Stromal cell of bone marrow (primary cell): ENCODE measurements at regions not wholly inside any gene's neighbourhood (a gene's known extent, or its start where the extent isn't known, plus 50 kb on each side); places are given as distances from the start of the nearest gene placed in this dataset.
A peak's percentile ranks its signal among the peaks of the same experiment; 100 is the strongest.
"Not testable (repeated sequence)": the region's sequence is repeated elsewhere in the genome, so short reads cannot be mapped to it uniquely, and the experiment has no call there.

ENCODE experiments used
- DNase-seq: peaks from one replicate; pipeline ENCODE4 v3.0.0-alpha.2; 2012; ENCODE audit warnings: low read depth

DNA sequence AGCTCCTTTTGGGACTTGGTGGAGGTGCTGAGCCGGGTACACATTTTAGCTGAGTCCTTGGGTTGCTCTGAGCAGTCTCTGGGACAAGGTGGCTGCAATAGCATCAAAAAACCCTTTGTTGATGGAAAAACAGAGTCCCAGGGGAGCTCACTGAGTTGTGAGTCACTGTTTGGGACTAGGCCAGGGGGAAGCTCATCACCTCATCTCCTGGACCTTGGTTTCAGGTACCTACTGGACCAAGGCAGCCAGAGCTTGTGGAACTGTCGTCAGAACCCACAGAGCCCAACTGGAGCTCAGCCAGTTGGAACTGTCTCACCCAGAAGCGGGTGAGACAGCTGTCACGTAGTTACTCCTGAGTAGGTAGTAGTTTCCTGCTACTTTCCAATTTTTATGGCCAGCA lies 146.7 kb downstream of the HLX start:
- DNase-seq, result no peak

DNA sequence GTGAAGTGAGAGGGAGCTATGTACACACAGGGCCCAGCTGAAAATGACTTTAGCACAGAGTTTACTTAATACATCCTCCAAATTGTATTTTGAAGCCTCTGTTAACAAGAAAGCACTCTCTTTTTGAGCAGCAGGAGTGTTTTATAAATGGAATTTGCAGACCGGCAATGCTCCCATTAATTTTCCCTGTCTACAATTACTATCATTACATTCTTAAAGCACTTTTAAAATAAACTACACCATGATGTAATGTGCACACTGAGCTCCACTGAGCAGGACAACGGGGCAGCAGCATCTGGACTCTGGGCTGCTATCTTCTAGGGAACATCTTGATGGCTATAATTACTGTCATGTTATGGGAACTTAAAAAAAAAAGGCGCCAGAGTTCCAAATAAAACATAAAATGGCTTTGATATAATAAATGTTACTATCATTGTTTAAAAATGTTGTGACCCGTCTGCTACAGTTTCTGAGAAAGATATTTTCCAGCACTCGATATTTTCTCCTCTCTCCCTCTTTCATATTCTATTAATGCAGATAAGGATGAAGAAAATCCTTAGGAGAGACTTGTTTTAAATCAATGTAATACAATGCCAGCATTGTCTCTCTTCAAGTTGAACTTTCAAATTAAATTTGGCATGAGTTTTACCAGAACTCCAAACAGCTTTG lies 150.9 kb downstream of the HLX start:
- no peak for DNase-seq

DNA sequence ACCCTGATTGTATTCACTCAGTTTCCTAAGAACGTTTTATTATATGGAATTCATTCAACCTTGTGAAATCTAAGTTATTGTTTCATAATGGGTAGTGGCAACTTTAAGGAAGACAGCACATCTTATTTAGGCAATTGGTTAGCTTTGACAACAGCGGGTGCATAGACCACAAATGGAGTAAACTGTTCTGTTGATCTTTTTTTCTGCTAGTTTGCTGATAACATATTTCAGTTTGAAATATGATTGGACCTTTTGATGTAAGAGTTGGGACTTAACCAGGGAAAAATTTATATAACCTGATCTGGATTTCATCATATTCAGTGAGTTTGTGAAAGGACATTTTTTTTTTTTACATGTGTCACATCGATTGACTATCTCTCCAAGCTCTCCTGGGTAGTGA lies 151.7 kb downstream of the HLX start:
- DNase-seq, result no peak

DNA sequence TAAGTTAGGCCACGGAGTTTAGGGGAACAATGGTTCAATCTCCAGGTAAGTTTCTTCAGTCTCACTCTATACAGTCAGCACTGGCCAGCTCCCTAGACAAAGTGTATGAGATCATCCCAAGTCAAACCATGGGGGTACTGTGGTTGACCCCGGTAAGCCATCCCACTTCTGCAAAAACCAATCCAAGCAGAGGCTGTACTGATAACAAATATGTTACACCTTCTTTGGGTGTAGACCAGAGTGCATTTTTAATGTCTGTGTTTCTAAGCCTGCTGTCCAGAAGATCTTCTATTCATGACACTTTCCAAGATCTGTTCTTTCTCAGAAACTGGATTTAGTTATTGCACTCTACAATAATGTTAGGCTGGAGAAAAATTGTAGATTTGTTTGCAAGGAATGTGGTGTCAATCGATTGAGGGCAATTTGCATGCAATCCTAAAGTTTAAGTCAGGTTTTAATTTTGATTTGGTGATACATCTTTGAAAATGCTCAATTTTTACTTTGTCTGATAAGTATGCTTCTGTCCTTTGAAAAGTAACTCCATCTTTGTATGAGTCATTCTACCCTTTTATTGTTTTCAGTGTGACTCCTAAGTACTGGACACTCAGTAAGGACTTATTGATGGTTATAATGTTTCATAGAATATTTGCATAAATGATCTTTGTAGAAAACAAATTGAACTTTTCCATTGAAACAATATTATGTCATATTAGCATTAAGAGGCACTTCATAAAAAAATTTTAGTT lies 152.4 kb downstream of the HLX start:
- DNase-seq, result no peak

DNA sequence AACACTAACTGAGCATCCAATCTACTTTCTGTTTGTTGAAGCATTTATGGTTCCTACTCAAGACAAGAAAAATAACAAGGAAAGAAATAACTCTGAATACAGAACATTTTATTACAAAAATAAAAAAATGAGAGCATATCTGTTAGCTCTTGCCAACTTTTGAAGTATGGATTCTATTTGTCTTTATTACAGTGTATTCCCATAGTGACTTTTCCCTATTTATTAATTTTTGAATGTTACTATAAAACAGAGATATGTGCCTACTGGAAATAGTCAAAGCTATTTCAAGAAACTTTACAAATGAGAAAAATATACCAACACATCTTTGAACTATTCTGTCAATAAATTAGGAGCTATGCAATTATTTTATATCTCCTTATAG lies 153.0 kb downstream of the HLX start:
- no peak for DNase-seq

DNA sequence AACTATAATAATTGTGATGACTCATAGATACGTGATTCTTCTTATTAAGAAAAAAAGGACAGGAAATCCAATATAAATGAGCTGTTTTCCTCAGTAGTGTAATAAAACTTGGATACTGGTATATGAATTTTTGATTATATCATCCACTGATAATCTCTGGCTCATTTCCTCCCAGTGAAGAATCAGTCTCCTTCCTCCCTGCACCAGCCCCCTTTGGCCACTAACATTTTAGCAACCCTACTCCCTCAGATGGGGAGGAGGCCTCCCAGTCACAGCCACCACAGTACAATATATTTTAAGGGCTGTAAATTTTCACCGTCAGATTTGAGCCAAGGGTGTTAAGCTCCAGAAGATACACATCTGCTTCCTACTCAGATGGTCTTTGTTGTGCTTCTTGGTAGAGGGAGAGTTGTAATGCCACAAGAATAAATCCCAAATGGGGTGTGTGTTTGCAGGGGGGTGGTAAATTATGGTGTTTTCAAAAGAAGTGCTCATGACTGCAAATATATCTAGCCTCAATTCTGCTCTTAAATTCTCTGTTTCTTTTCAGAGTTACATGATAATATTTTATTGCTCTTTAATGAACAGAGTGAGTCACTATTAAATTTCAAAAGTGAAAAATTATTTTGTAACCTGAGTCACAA lies 153.5 kb downstream of the HLX start:
- no peak for DNase-seq

DNA sequence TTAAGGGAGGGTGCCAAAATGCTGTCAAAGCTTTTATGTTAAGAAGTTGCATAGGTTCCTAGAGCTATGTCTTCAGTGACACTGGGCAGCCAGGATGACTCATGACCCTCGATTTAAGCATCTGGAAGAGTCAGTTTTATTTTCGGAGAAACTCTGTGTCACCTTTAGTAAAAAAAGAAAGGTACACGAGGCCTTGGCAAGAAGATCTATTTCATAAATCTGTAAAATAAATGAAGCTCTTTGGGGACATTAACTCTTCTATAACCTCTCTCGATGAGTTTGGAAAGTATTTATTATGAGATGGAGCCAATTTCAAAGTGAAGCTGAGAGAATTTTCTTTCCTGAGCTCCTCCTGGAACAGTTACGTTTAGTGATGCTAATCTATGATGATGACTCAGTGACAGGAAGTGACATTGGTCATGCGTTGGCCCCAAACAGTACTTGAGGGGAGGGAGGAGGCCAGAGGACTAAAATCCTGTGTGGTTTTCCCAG lies 156.5 kb downstream of the HLX start:
- DNase-seq, result no peak

DNA sequence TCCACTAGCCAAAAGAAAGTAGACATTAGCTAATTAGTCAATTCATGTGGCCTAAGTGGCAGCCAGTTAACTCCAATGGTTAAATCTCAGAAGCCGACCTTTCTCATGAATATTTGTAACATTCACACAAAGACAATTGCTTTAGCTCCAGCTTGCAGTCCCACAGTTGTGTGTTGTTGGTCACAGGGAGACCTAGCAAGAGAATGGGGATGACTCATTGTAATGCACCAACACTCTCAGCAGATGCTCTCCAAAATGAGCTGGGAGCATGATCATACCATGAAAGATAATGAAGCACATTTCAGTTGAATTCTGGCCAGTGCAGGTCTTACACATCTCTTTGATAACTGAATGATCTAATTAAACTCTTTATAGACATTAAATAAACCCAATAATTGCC lies 160.4 kb downstream of the HLX start:
- DNase-seq, result no peak

DNA sequence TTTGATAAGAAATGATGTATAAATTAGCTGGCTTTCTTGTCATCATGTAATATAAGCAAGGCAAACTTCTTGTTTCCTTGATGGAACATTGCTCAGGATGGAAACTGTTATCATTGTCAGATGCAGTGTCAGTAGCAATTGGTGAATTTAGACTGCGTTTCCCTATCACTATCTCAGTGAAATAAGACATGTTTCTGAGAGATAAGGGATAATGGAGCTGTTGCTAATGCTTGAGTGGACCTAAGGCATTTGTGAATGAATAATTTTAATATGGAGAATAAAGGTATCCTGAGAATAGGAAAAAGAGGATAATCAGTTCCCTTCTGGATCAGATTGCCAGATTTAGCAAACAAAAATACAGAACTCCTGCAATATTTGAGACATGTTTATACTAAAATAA lies 160.9 kb downstream of the HLX start:
- DNase-seq, result no peak

DNA sequence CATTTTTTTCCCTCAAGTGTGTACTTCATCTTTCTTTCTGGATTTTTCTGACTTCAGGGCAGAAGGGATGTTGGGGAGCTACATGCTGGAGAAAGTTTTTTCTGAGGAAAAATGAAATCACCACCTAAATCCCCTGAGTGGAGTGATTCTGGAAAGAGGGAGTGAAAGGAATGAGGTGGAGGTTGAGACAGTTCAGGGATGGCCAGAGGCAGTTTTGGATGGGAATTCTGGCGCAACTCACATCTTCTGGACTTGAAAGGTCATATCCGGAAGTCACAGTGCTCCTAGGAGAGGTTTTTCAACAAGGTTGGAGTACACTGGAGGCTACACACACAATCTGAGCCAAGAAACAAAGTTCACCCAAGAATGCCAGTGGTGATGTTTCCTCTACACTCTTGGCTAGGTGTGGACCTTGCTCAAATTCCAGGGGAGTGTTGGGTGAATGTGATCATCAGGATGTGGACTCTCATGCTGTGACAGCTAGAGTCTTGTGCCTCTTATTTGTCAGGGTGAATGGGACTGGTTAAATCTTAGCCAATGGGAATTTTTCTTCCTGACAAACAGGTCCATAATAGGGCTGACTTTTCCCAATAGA lies 161.5 kb downstream of the HLX start:
- no peak for DNase-seq

DNA sequence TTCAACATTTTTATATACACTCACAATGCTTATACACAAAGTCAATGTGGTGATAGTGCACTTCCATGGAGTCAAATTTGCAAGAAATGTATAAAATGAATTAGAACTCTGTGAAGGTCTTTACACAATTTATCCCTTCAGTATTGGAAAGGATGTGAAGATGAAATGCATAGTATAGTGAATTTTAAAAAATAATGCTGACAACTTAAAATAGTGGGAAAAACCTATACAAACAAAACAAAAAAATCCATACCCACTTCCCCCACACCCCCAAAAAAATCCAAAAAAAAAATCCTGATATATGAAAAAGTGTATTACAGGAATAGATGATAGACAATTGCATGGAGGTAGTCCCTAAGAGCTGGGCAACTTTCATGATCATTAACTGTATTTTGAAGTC lies 165.3 kb downstream of the HLX start:
- no peak for DNase-seq

DNA sequence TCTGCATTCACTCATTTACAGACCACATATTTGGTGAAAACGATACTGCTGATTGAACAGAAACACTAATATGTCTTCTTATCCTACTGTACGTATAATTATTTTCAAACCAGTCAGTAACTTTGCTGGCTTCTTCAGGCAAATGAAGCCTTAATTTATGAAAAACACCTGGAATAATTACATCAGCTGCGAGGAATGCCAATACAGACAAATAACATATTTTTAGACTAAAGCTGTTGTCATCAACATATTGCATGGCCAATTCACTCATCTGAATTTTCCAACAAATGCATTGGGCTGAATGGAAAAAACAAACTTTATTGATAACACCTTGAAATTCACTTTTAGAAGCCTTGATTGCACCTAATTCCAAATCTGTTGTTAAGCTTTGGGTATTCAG lies 165.9 kb downstream of the HLX start:
- DNase-seq, result no peak

DNA sequence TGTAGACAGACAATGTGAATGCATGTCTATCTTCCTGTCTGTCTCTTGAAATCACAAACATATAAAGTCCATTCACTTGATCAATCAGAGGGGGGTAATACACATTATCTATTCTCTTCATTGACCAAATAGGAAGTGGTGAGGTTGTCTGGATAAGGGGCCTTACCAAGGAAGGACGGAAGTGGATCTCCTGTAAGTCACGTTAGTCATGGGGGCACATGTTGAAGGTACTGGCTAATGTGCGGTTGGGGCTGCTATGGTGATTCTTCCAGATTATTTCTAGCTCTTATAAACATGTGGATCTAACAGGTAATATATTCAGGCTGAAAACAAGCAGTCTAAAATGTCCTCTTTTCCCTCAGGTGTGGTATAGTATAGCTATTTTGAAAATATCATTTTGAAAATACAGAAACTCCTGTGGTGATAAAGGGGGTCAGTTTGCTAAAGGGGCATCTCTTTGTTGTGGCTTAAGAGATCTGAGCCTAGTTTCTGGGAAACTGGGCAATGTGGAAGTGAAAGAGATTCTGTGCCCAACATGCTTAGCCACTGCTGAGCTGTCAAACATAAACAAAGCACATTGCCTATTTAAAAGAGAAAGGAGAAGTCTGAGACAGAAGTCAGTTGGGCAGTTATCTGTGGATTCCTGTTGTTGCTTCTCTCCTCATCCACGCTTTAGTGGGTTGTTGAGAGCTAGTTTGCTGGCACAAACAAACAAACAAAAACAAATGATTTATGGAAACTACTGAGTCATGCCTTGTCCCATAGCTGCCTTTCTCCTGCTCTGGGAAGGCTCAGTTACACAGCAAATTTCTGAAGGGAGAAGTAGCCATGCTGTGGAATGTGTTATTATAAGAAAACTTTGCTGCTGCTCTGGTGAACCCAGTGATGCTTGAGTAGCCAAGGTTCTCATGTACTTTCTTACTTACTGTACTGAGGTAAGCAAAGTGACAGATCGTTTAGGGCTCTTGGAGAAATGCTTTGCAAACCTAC lies 166.9 kb downstream of the HLX start:
- DNase-seq, result peak; percentile 24

DNA sequence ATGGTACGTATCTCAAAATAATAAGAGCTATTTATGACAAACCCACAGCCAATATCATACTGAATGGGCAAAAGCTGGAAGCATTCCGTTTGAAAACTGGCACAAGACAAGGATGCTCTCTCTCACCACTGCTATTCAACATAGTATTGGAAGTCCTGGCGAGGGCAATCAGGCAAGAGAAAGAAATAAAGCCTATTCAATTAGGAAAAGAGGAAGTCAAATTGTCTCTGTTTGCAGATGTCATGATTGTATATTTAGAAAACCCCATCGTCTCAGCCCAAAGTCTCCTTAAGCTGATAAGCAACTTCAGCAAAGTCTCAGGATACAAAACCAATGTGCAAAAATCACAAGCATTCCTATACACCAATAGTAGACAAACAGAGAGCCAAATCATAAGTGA lies 172.1 kb downstream of the HLX start:
- not testable (repeated sequence) for DNase-seq

DNA sequence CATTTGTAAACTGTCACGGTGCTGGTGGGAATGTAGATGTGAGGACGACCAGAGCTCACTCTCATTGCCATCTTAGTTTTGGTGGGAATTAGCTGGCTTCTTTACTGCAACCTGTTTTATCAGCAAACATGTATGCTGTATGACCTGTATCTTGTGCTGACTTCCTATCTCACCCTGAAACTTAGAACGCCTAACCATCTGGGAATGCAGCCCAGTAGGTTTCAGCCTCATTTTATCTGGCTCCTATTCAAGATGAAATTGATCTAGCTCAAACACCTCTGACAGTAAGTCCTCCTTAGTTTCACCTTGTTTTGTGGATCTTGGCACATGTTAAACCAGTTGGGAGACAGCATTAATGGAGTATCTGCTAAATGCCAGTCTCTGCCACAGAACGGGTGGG lies 174.6 kb downstream of the HLX start:
- no peak for DNase-seq

DNA sequence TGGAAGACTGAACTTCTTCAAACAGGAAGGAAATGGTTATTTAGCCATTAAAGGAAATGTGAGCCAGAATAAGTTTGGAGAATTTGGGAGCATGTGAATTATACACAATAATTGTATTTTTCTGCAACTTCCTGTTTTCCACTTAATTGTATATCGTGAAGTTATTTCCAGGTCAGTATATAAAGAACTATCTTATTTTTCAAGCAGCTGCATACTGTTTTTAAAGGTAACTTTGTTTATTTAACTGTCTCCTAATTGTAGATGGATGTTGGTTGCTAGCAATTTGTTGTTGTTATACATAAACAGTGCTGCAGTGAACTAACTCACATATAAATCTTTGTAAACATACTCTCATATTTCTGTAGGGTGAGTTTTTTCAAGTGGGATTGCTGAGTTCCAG lies 180.3 kb downstream of the HLX start:
- no peak for DNase-seq

DNA sequence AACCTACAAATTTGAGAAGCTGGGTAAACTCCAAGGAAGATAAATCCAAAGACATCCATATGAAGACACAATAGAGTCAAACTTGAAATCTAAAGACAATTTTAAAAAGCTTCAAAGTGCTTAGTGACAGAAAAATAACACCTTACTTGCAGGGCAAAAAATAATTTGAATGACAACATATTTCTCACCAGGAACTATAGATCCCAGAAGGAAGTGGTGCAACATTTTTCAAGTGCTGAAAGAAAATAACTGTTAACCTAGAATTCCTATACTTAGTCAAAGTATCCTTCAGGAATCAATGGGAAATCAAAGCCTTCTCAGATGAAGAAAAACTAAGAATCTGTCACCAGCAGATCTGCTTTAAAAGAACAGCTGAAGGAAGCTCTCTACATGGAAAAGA lies 184.4 kb downstream of the HLX start:
- DNase-seq, result no peak

DNA sequence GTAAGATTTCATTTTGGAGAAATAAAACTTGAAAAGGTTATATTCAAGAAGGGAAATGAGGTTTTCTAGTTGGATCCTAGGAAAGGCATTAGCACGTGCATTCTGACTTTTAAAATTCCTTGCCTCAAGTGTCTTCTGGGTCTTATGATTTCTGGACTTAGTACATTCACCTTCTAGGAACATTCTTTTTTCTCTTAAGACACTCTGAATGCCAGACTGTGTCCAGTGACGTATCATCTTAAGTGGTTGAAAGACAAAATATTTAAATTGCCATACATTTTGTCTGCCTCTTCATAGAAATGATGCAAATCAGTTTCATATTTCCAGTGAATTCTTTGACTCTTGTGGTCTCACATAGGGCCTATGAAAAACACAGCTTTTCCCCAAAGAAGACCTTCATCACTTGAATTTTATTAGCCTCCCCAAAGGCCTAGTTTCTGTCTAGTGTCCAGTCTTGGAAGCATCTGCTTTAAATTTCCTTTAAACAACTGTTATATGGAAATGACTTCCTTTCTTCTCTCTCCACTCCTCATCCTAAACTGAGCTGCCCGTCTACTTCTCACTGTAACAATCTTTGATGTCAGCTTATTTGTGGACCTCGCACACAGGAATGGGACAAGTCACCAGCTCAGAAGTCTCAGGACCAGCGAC lies 187.2 kb downstream of the HLX start:
- DNase-seq, result no peak

DNA sequence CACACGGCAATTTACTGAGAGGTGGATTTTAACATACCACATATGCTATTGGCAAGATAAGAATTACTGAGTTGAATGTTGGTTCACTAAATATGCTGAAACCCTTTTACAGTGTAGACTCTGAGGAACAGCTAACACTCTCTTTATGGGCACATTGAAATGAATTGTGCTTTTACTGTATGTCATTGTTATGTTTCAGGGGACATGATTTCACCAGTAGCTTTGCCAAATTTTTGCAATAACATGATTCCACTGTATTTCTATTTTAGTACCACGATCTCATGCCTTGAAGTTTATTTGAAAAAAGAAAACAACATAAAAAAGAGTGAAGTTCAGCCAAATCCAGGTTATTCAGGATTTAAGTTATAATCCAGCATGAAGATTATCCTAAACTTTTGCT lies 188.5 kb downstream of the HLX start:
- DNase-seq, result no peak

DNA sequence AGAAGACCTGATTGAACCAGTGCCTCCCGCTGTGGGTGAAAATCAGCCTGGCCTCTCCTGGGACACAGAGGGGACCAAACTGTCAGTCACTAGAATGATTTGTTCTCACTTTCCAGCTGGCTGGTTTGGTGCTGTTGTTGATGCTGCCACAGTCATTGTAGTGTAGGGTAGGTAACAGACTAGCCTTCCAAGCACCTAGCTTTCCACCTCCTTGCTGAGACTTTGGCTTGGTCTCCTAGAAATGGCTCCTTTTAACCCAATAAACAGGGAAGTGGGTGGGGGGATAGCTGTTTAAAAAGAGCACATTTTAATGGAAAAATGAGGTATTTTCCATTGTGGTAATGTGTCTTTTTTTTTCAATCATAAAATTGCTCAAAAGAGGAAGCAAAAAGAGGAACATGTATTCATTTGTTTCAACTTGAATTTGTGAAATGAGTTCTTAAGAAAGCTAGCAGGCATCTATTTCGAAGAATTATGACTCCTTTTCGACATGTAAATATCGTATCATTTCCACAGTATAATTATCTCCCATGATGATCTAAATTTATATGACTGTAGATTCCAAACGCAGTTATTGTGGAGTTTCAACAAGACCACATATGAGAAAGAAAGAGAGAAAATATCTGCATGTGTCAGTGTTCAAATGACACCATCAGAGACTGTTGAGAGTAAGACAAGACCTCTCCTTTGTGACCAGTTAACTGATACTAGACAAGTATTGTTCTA lies 190.1 kb downstream of the HLX start:
- DNase-seq, result no peak

DNA sequence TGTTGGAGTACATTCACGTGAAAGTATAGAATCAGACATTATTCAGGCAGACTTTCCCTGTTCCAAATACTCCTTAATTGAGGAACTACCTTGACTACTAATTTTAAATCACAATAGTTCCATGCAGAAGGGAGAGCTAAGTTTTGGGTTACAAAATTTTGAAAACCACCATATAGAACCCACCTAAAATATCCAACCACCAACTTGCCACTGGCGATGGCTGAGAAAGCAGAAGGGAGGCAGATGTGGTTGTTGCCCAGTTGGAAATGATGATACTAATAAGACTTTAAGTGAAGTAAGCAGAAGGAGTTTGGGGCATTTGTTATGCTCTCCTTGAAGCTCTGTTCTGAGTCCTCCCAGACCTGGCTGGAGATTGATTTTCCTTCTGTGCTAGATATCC lies 190.7 kb downstream of the HLX start:
- no peak for DNase-seq
